Islet of Langerhans (tissue), 1 donor: ENCODE measurements at regions not wholly inside any gene's neighbourhood (a gene's known extent, or its start where the extent isn't known, plus 50 kb on each side); places are given as distances from the start of the nearest gene placed in this dataset.
"Not testable (repeated sequence)": the region's sequence is repeated elsewhere in the genome, so short reads cannot be mapped to it uniquely, and the experiment has no call there.

ENCODE experiments used
- FAIRE-seq: peaks from one replicate; lab custom pipeline; 2011; peaks lifted over from hg19 to GRCh38; lab: Jason Lieb, UNC

- not testable (repeated sequence) for FAIRE-seq
These were observed 59.6 kb upstream of the DMRTB1 start for GRCh38 chr1:53399370-53400133.

GRCh38 chr1:53400761-53401674 is 58.2 kb upstream of the DMRTB1 start:
- FAIRE-seq: no peak

- no peak for FAIRE-seq
These were observed 57.1 kb upstream of the DMRTB1 start for GRCh38 chr1:53401813-53402745.

DNA sequence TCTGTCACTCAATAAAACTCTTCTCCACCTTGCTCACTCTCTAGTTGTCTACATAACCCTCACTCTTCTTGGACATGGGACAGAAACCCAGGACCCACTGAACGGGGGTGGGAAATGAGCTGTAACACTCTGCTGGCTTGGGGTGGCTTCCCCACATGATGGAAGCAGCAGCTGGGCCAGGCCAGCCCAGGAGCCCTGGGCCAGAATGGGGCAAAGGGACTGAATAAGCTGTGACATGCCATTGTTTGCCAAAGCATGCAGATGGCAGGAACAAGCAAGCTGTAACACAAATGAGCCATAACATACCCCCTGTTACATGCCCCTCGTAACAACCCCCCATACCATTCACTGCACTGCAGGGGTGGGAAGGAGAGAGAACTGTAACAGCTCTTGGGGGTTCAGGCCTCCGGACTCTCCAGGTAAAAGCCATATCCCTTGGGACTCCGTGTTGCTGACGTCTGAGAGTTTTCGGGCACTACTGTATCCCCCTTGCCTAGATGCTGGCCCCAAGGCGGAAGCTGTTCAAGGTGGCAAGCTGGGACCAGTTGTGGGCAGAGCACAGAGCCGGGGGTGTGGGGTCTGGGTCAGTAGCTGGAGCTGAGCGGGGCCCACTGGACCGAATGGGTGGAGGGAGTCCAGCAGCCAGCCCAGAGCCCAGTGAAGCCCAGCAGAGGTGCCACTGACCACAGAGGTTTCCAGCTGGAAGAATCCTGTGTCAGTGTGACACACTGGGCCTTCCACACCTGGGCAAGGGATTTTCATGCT is 56.1 kb upstream of the DMRTB1 start:
- no peak for FAIRE-seq

GRCh38 chr1:53405737-53406136 is 53.5 kb upstream of the DMRTB1 start:
- FAIRE-seq: no peak

GRCh38 chr1:53406551-53407235 is 52.5 kb upstream of the DMRTB1 start:
- no peak for FAIRE-seq

GRCh38 chr1:53408013-53408754 is 51.0 kb upstream of the DMRTB1 start:
- FAIRE-seq: no peak

- no peak for FAIRE-seq
These were observed 50.5 kb upstream of the DMRTB1 start for GRCh38 chr1:53408755-53409129.

GRCh38 chr1:53409233-53409632 is 50.0 kb upstream of the DMRTB1 start:
- FAIRE-seq: no peak
